ENCODE measurements at regions not wholly inside any gene's neighbourhood (a gene's known extent, or its start where the extent isn't known, plus 50 kb on each side); places are given as distances from the start of the nearest gene placed in this dataset.
A peak's percentile ranks its signal among the peaks of the same experiment; 100 is the strongest.

GRCh38 chr2:167758292-167758691 lies 489.1 kb downstream of the STK39 start:
- ATAC-seq (no peak), DNase-seq (no peak)
- Histone ChIP-seq H3K36me3 (ENCODE audit: low read depth) (no peaks in the 10 kb centered on the region), H3K4me3 (no peak overlapping the region), H3K4me1 (ENCODE audit: low read depth) (no peaks in the 10 kb centered on the region), H3K9me3 (no peaks in the 10 kb centered on the region)
- no peak for TF ChIP-seq CTCF (IDR thresholded peaks at IDR 0.05)
- intact Hi-C loops (cut with DNase I, micrococcal nuclease) = no loop called here

GRCh38 chr2:167756446-167756845 lies 490.9 kb downstream of the STK39 start:
- H3K9me3 ChIP-seq = no peaks in the 10 kb centered on the region
- no peaks in the 10 kb centered on the region for H3K36me3 ChIP-seq (ENCODE audit: low read depth)
- intact Hi-C loops (cut with DNase I, micrococcal nuclease) = no loop called here
- DNase-seq (no peak), ATAC-seq (no peak)
- no peak for TF ChIP-seq CTCF (IDR thresholded peaks at IDR 0.05)
- no peak overlapping the region for H3K4me3 ChIP-seq
- no peaks in the 10 kb centered on the region for H3K4me1 ChIP-seq (ENCODE audit: low read depth)

DNA sequence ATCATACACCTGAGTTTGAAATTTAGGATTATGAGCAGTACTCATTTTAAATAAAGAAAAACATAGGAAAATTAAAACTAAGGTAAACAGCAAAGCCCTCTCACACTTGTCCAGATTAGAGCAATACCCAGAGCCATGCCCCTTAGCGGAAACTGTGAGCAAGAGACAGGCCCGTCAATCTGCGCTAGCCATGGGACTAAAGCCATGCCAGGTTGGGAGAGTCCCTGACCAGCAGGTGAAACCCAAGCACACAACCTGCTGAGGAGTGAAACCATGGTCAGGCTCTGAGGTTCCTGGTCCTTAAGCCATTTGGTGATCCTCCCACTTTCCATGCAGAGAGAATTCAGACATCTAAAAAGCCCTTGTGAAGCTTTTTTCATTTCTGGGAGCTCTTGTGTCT lies 494.3 kb downstream of the STK39 start:
- Histone ChIP-seq H3K4me3 (no peak overlapping the region), H3K36me3 (ENCODE audit: low read depth) (no peaks in the 10 kb centered on the region), H3K4me1 (ENCODE audit: low read depth) (no peaks in the 10 kb centered on the region), H3K9me3 (no peaks in the 10 kb centered on the region)
- DNase-seq = no peak
- ATAC-seq = no peak
- TF ChIP-seq CTCF (IDR thresholded peaks at IDR 0.05) = no peak
- intact Hi-C loops (cut with DNase I, micrococcal nuclease) = no loop called here

- intact Hi-C loops (cut with DNase I, micrococcal nuclease) = no loop called here
- H3K9me3 ChIP-seq = no peaks in the 10 kb centered on the region
- ATAC-seq = no peak
- no peaks in the 10 kb centered on the region for H3K36me3 ChIP-seq (ENCODE audit: low read depth)
- no peak for TF ChIP-seq CTCF (IDR thresholded peaks at IDR 0.05)
- DNase-seq = no peak
- no peak overlapping the region for H3K4me3 ChIP-seq
- no peaks in the 10 kb centered on the region for H3K4me1 ChIP-seq (ENCODE audit: low read depth)
Observed at GRCh38 chr2:167752734-167753133, 494.7 kb downstream of the STK39 start.

GRCh38 chr2:167750675-167751074 lies 496.7 kb downstream of the STK39 start:
- intact Hi-C loops (cut with DNase I, micrococcal nuclease) = no loop called here
- Histone ChIP-seq H3K4me3 (no peak overlapping the region), H3K4me1 (ENCODE audit: low read depth) (no peaks in the 10 kb centered on the region), H3K9me3 (no peaks in the 10 kb centered on the region), H3K36me3 (ENCODE audit: low read depth) (no peaks in the 10 kb centered on the region)
- no peak for TF ChIP-seq CTCF (IDR thresholded peaks at IDR 0.05)
- no peak for ATAC-seq
- no peak for DNase-seq

DNA sequence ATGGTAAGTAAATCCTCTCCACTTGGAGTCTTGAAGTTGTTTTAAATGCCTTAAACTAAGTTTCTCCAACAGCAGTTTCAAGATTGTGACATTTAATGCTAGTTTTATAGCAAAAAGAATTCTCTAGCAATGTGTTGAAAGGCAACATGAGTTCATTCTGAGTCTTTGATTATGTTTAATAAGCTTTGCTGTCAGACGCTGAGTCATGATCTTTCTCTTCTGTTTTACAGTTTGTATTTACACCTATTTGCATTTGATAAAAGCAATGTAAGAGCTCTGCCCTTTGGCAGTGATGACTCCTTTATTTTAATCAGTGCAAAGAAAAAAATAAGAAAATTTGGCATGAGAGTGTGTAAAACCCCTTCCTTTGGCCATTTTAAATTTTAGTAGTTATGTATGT lies 497.7 kb downstream of the STK39 start:
- H3K9me3 ChIP-seq = no peaks in the 10 kb centered on the region
- no peaks in the 10 kb centered on the region for H3K36me3 ChIP-seq (ENCODE audit: low read depth)
- no peak for DNase-seq
- no peak overlapping the region for H3K4me3 ChIP-seq
- TF ChIP-seq CTCF (IDR thresholded peaks at IDR 0.05) = no peak
- peak; percentile 22 for ATAC-seq
- intact Hi-C loops (cut with DNase I, micrococcal nuclease) = no loop called here
- H3K4me1 ChIP-seq (ENCODE audit: low read depth) = no peaks in the 10 kb centered on the region

Data from mucosa of descending colon (tissue), 3 donors.